PFSK-1 (cell line): ENCODE measurements at regions not wholly inside any gene's neighbourhood (a gene's known extent, or its start where the extent isn't known, plus 50 kb on each side); places are given as distances from the start of the nearest gene placed in this dataset.

ENCODE experiments used
- FOXP2 ChIP-seq: optimal IDR thresholded peaks from 2 replicates; pipeline ENCODE3; 2011; ENCODE audit warnings: borderline replicate concordance, control low read depth, inconsistent platforms; ENCODE audit not compliant: insufficient read depth; ENCODE audit errors: extremely low read length, extremely low read depth
- POLR2AphosphoS5 ChIP-seq: IDR thresholded peaks from 2 replicates; pipeline ENCODE4 v1.6.1; 2012; ENCODE audit warnings: low read depth, mild to moderate bottlenecking, control low read depth, low read length, moderate library complexity
- SIN3A ChIP-seq: IDR thresholded peaks from 2 replicates; pipeline ENCODE4 v1.6.1; 2012; ENCODE audit warnings: mild to moderate bottlenecking, low read length, moderate library complexity, borderline replicate concordance; ENCODE audit not compliant: insufficient read depth
- TAF1 ChIP-seq: IDR thresholded peaks from 2 replicates; pipeline ENCODE4 v1.6.1; 2012; ENCODE audit warnings: low read length, control low read depth, borderline replicate concordance; ENCODE audit not compliant: insufficient read depth
- TF ChIP-seq, protein P1 (sequence below), 2 experiments: IDR thresholded peaks; 2 replicates each; pipeline versions ENCODE4 v1.6.1 to v1.8.0; 2011 to 2012; ENCODE audit warnings: low read depth in 2 of 2, low read length in 2 of 2, control low read depth in 1 of 2, inconsistent platforms in 1 of 2, mild to moderate bottlenecking in 1 of 2, moderate library complexity in 1 of 2; ENCODE audit not compliant: insufficient read depth in 1 of 2

DNA sequence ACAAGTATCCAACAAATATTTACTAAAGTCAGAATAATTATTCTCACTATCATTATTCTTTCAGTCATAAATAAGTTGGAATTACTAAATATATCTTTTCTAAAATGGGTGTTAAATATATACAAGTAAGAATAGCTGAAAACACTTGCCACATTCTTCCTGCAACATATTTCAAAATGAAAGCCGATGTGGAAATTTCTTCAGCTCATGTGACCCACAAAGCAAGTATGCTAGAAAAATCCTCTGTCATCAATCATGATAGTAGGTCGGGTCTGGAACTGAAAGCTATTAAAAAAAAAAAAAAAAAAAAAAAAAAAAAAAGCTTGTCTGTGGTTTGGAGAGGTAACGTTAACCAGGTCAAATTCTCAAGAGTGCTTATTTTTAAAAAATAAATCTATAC lies 344.7 kb downstream of the NEBL start:
- TF ChIP-seq, protein P1, sequence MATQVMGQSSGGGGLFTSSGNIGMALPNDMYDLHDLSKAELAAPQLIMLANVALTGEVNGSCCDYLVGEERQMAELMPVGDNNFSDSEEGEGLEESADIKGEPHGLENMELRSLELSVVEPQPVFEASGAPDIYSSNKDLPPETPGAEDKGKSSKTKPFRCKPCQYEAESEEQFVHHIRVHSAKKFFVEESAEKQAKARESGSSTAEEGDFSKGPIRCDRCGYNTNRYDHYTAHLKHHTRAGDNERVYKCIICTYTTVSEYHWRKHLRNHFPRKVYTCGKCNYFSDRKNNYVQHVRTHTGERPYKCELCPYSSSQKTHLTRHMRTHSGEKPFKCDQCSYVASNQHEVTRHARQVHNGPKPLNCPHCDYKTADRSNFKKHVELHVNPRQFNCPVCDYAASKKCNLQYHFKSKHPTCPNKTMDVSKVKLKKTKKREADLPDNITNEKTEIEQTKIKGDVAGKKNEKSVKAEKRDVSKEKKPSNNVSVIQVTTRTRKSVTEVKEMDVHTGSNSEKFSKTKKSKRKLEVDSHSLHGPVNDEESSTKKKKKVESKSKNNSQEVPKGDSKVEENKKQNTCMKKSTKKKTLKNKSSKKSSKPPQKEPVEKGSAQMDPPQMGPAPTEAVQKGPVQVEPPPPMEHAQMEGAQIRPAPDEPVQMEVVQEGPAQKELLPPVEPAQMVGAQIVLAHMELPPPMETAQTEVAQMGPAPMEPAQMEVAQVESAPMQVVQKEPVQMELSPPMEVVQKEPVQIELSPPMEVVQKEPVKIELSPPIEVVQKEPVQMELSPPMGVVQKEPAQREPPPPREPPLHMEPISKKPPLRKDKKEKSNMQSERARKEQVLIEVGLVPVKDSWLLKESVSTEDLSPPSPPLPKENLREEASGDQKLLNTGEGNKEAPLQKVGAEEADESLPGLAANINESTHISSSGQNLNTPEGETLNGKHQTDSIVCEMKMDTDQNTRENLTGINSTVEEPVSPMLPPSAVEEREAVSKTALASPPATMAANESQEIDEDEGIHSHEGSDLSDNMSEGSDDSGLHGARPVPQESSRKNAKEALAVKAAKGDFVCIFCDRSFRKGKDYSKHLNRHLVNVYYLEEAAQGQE (IDR thresholded peaks at IDR 0.05; ENCODE audit: insufficient read depth in 1 of 2, low read depth in 2 of 2, low read length in 2 of 2): no peak
- no peak for TF ChIP-seq POLR2AphosphoS5
- no peak for TF ChIP-seq FOXP2
- no peak for TF ChIP-seq SIN3A
- no peak for TF ChIP-seq TAF1

DNA sequence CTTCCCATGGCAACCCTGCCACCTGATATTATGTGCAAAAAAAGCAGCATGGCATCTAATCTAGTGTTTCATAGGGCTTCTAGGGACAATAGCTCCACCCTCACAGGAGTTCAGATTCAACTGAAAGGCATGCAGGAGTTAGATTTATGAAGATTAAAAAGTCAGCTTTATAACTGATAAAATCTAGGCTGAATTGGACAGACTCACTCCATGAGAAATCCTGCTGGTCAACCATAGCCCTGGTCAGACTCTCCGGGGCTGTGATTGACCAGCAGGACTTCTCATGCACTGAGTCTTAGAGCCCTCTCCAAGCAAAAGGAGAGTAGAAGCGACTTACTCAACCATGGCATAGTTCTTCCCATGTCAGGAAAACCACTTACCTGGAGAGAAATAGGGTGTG lies 345.4 kb downstream of the NEBL start:
- TF ChIP-seq POLR2AphosphoS5 (no peak), FOXP2 (no peak), TAF1 (no peak), SIN3A (no peak)
- TF ChIP-seq, protein P1 (IDR thresholded peaks at IDR 0.05; ENCODE audit: insufficient read depth in 1 of 2, low read depth in 2 of 2, low read length in 2 of 2): no peak

DNA sequence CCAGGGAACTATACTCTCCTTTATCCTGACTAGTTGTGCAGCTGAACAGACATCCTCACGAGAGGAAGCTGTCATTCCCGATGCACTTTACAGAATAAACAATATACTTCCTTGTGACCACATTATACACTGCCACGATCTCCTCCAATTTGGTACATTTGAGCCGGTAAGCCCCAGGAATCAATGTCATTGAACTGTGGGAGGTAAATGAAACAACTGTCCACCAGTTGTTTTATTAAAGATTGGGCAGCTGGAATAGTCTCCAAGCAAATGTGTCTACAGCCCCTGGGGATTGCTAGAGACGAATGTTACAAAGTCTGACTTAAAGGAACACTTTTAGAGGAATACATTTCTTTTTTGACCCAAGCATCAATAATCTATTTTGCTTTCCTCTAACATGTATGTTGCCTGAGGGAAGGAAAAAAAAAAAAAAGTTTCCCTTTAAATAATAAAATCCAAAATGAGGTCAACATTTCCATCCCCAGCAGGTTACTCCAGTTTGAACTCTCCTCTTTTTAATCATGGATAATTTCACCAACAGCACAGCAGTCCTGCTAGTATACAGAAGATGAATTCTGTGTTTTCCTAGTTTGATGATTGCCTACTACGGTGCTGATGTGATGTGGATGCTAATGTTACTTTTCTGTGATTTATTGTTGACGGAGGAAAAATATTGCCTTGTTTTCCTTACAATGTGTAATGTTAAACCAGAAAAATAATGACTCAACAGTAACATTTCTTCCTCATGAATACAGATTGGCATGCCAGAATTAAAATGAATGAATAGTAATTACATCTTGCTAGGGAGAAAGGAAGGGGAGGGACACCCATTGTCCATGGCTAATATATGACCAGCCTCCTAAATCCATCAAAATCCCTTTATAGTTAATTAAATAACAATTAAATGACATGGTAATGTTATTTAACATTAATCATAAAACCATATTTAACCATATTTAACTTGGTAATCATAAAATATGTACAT lies 360.9 kb downstream of the NEBL start:
- no peak for TF ChIP-seq SIN3A
- no peak for TF ChIP-seq TAF1
- no peak for TF ChIP-seq POLR2AphosphoS5

DNA sequence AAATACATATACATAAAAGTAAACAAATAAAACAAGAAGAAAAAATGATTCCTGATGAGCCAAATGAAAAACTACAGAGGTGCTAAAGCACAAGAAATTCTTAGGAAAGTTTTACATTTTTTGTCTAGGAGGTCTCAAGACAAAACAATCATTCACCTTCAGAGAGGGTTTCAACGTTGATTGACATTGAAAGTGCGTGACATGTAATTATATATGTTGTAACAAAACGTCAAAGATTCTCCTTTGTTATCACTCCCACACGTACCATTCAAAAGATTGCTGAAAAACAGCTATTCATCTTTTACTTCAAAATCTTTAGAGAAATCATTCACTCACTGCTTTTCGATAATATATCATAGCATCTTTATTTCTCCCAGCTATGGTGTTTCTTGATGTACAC lies 375.9 kb downstream of the NEBL start:
- no peak for TF ChIP-seq SIN3A
- no peak for TF ChIP-seq TAF1
- no peak for TF ChIP-seq POLR2AphosphoS5
- no peak for TF ChIP-seq FOXP2
- TF ChIP-seq, protein P1 (IDR thresholded peaks at IDR 0.05; ENCODE audit: insufficient read depth in 1 of 2, low read depth in 2 of 2, low read length in 2 of 2): no peak

DNA sequence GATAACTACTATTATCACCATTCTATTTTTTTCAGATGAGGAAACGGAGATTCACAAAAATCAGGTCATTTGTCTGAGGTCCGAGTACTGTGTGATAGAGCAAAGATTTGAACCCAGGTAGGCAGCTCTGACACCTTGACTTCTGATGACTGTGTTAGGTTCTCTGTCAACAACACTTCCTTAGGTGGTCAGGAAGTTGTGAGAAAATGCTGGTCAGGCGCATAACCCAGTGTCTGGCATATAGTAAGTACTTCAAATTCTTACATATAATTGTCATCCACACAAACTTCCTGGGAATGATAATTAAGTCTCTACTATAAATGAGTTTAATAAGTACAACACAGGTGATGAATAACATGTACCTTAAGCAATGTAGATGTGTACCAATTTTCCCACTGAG lies 381.5 kb downstream of the NEBL start:
- TF ChIP-seq TAF1 (no peak), POLR2AphosphoS5 (no peak), SIN3A (no peak), FOXP2 (no peak)
- TF ChIP-seq, protein P1 (IDR thresholded peaks at IDR 0.05; ENCODE audit: insufficient read depth in 1 of 2, low read depth in 2 of 2, low read length in 2 of 2): no peak
